ENCODE measurements at regions not wholly inside any gene's neighbourhood (a gene's known extent, or its start where the extent isn't known, plus 50 kb on each side); places are given as distances from the start of the nearest gene placed in this dataset.

GRCh38 chr5:93830893-93831292 lies 89.5 kb upstream of the POU5F2 start:
- TF ChIP-seq CTCF (IDR thresholded peaks at IDR 0.05; ENCODE audit: low read depth, low read length) (no peak), EZH2phosphoT487 (IDR thresholded peaks at IDR 0.05; ENCODE audit: low read depth) (no peak)
